Stomach smooth muscle (tissue), 2 donors: ENCODE measurements at regions not wholly inside any gene's neighbourhood (a gene's known extent, or its start where the extent isn't known, plus 50 kb on each side); places are given as distances from the start of the nearest gene placed in this dataset.

Source experiments
- H3K27ac ChIP-seq: one replicate; pipeline ENCODE4 v1.7.0; 2013; ENCODE audit warnings: mild to moderate bottlenecking, low read length, inconsistent platforms
- H3K27me3 ChIP-seq, 2 donors: one replicate each; pipeline ENCODE4 v1.7.0; 2013; ENCODE audit warnings: low read length in 2 of 2; ENCODE audit not compliant: insufficient read depth in 2 of 2, control insufficient read depth in 1 of 2
- H3K36me3 ChIP-seq, 2 donors: one replicate each; pipeline ENCODE4 v1.7.0; 2013; ENCODE audit warnings: low read length in 2 of 2; ENCODE audit not compliant: control insufficient read depth in 2 of 2, insufficient read depth in 2 of 2
- H3K4me1 ChIP-seq: one replicate; pipeline ENCODE4 v1.7.0; 2013; ENCODE audit warnings: low read length; ENCODE audit not compliant: control insufficient read depth, insufficient read depth
- H3K4me3 ChIP-seq, 2 donors: one replicate each; pipeline ENCODE4 v1.7.0; 2013; ENCODE audit warnings: low read length in 2 of 2
- H3K9ac ChIP-seq, 2 donors: one replicate each; pipeline ENCODE4 v1.7.0; 2013; ENCODE audit warnings: low read length in 2 of 2, mild to moderate bottlenecking in 1 of 2
- H3K9me3 ChIP-seq, 2 donors: one replicate each; pipeline ENCODE4 v1.7.0; 2013; ENCODE audit warnings: low read length in 2 of 2; ENCODE audit not compliant: control insufficient read depth in 2 of 2
- donor health status: healthy.
- donor health status: Pancreatic carcinoma.

DNA sequence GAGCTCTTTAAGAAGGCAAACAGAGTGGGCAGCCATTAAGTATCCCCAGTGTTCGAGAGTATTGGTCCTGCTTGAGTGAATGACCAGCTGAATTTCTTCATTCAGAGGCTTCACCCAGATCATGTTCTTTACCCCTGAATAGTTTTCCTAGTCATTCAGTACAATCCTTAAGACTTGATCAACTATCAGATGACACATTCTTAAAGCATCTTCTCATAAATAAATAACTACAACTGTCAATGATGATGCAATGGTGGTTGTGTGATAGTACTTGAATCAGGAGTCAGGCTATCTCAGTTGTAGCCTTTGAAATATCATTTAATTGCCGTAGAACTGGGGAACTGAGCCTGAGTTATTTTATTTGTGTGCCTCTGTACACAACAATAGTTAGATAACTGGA lies 416.8 kb upstream of the CCL2 start:
- Histone ChIP-seq H3K4me3 (no peak overlapping the region), H3K9ac (no peak overlapping the region), H3K4me1 (no peaks in the 10 kb centered on the region), H3K27ac (no peak overlapping the region), H3K36me3 (no peaks in the 10 kb centered on the region), H3K27me3 (peaks cover 0 to 5% of the 10 kb centered on the region in 2 donors), H3K9me3 (no peaks in the 10 kb centered on the region)

DNA sequence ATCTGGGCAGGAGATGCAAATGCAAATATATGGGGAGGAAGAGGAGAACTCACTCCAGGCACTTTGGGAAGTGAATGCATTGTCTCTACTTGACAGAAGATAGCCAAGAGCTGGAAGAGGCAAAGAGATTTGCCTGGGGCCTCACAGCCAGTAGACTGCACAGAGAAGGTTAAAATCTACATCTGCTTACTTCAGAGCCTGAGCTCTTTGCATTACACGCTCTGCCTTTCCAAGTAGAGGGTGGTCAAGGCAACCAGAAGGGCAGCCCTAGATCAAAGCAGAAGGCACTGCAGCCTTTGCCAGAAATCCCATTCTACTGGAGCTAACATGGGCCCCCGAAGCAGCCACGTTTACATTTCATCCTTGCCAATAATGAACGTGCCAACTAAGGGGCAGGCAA lies 407.2 kb upstream of the CCL2 start:
- H3K4me1 ChIP-seq = no peaks in the 10 kb centered on the region
- no peaks in the 10 kb centered on the region for H3K36me3 ChIP-seq

DNA sequence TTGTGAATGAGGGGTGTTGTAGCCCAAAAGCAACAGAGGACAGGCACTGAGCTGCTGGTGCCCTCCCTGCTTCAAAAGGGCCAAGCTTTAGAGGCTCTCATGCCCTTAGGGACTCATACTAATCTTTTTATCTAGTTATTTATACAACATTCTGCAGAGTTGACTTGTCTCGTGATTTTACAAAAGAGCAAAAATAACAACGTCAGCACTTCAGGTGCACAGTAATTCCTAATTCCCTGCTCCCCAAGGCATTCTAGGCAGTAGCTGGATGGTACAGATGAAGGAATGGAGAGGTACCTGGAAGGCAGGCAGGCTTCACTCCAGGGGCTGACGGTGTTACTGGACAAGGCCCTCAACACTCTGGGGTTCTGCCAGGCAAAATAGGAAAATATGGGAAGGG lies 406.7 kb upstream of the CCL2 start:
- Histone ChIP-seq H3K9me3 (no peaks in the 10 kb centered on the region), H3K4me3 (no peak overlapping the region), H3K4me1 (no peaks in the 10 kb centered on the region), H3K27ac (no peak overlapping the region), H3K27me3 (no peaks in the 10 kb centered on the region), H3K9ac (no peak overlapping the region), H3K36me3 (no peaks in the 10 kb centered on the region)

More for the DNA sequence above, 407.2 kb upstream of the CCL2 start:
- Histone ChIP-seq H3K9me3 (no peaks in the 10 kb centered on the region), H3K4me3 (no peak overlapping the region), H3K27me3 (no peaks in the 10 kb centered on the region), H3K9ac (no peak overlapping the region), H3K27ac (no peak overlapping the region)

DNA sequence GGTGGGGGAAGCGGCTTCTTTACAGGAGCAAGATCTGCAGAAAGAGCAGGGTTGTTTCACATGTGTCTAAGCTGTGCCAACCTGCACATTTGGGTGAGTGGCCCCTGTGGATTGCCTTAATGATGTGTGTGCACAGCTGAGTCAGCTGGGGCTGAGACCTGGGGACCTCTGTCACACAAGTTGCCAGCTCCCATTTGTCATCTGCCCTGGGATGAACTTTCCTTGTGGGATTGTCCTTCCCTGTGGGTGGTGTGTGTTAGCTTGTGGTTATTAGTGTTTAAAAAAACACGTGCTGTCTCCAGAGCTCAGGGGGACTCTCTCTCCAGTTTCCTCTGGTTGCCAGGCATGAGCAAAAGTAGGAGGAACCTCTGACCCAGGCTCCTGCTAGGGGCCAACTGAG lies 400.5 kb upstream of the CCL2 start:
- Histone ChIP-seq H3K4me1 (no peaks in the 10 kb centered on the region), H3K9ac (no peak overlapping the region), H3K36me3 (no peaks in the 10 kb centered on the region), H3K27ac (no peak overlapping the region), H3K27me3 (peaks cover 0 to 4% of the 10 kb centered on the region in 2 donors), H3K4me3 (no peak overlapping the region), H3K9me3 (no peaks in the 10 kb centered on the region)

- Histone ChIP-seq H3K9me3 (no peaks in the 10 kb centered on the region), H3K4me1 (no peaks in the 10 kb centered on the region), H3K27ac (no peak overlapping the region), H3K27me3 (peaks cover 0 to 4% of the 10 kb centered on the region in 2 donors), H3K4me3 (no peak overlapping the region), H3K36me3 (no peaks in the 10 kb centered on the region), H3K9ac (no peak overlapping the region)
Observed at GRCh38 chr17:33858121-33858520, 397.0 kb upstream of the CCL2 start.

- Histone ChIP-seq H3K4me1 (no peaks in the 10 kb centered on the region), H3K27me3 (peaks cover 0 to 4% of the 10 kb centered on the region in 2 donors), H3K9me3 (no peaks in the 10 kb centered on the region)
Observed at GRCh38 chr17:33858682-33859081, 396.4 kb upstream of the CCL2 start.

DNA sequence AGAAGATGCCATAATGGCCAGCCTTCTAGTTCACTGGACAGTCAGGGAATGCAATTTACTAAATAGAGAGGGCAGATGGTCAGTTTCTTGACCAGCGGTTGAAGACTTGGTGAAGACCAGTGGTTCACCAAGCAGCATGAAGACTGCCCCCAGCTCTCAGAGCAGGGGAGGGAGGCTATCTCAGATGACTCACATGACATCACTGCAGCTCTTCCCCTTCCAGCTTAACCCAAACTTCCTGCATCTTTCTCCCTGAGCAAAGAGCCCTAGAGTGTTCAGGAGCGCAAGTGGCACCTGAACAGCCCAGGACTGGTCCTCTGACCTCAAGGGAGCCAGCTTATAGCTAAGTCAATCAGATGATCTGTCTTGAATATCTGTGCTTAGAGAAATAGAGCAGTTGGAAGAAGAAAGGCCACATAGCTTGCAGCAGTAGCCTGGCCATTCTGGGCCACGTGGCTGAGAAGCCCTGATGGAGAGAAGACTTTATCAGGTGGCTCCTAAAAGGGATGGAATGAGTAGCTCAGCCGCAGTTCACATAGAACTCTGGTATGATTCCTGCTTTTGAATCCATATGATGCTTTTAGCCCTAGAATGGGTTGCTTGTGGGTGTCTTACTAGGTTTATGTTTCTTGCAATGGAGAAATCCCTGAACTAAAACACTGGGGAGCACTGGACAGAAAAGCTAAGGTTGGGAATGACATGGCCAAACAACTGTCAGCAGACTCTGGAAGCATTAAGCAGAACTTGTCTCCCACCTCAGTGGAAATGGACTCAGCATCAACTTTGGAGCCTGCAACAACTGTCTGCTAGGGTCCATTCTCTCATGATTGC lies 392.1 kb upstream of the CCL2 start:
- Histone ChIP-seq H3K4me1 (no peaks in the 10 kb centered on the region), H3K9ac (no peak overlapping the region)

More at GRCh38 chr17:33858682-33859081, 396.4 kb upstream of the CCL2 start:
- no peak overlapping the region for H3K27ac ChIP-seq
- no peaks in the 10 kb centered on the region for H3K36me3 ChIP-seq
- H3K9ac ChIP-seq = no peak overlapping the region
- no peak overlapping the region for H3K4me3 ChIP-seq

DNA sequence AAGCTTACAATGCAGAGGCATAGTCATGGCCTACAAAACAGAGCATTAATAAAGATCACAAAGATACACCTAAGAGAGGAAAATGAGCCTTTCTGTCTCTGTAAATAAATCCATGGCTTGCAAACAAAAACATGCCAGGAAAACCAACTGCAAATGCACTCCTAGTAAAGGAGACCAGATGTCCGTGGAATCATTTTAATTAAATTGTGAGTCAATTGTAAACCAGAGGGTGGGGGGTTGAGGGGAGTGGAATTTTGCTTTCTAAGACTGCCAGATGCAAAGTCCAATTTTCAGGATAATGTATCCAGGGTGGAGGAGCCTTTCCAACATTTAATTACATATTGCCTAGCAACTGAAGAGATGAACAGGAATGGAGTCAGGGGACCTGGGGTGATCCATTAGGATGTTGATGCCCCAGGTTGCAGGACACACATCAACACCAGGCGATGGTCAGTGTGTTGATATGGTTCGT lies 390.3 kb upstream of the CCL2 start:
- H3K27me3 ChIP-seq = no peaks in the 10 kb centered on the region
- H3K27ac ChIP-seq = no peak overlapping the region
- H3K4me3 ChIP-seq = no peak overlapping the region
- H3K36me3 ChIP-seq = no peaks in the 10 kb centered on the region
- H3K9ac ChIP-seq = no peak overlapping the region
- no peaks in the 10 kb centered on the region for H3K4me1 ChIP-seq
- H3K9me3 ChIP-seq = no peaks in the 10 kb centered on the region

More for the DNA sequence above, 392.1 kb upstream of the CCL2 start:
- no peak overlapping the region for H3K27ac ChIP-seq
- no peak overlapping the region for H3K4me3 ChIP-seq
- no peaks in the 10 kb centered on the region for H3K9me3 ChIP-seq
- H3K27me3 ChIP-seq = peaks cover 0 to 2% of the 10 kb centered on the region in 2 donors
- H3K36me3 ChIP-seq = no peaks in the 10 kb centered on the region

DNA sequence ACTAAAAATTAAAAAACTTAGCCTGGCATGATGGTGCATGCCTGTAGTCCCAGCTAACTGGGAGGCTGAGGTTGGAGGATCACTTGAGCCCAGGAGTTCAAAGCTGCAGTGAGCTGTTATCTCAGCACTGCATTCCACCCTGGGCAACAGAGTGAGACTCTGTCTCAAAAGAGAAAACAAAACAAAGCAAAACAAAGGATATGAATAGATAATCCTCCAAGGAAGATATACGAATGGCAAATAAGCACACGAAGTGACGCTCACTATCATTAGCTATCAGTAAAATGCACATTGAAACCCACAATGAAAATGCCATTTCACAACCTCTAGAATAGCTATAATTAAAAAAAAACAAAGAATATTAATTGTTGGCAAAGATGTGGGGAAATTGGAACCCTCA lies 386.2 kb upstream of the CCL2 start:
- Histone ChIP-seq H3K27me3 (peaks cover 2 to 4% of the 10 kb centered on the region in 2 donors), H3K36me3 (no peaks in the 10 kb centered on the region), H3K4me1 (no peaks in the 10 kb centered on the region), H3K9ac (no peak overlapping the region), H3K4me3 (no peak overlapping the region), H3K27ac (no peak overlapping the region), H3K9me3 (no peaks in the 10 kb centered on the region)

- Histone ChIP-seq H3K27ac (no peak overlapping the region), H3K4me3 (no peak overlapping the region)
Observed at GRCh38 chr17:33870936-33871335, 384.1 kb upstream of the CCL2 start.

More at GRCh38 chr17:33870936-33871335, 384.1 kb upstream of the CCL2 start:
- Histone ChIP-seq H3K9me3 (peaks cover 0 to 5% of the 10 kb centered on the region in 2 donors), H3K27me3 (peaks cover 2 to 4% of the 10 kb centered on the region in 2 donors), H3K4me1 (no peaks in the 10 kb centered on the region), H3K9ac (no peak overlapping the region), H3K36me3 (no peaks in the 10 kb centered on the region)
